ENCODE measurements at regions not wholly inside any gene's neighbourhood (a gene's known extent, or its start where the extent isn't known, plus 50 kb on each side); places are given as distances from the start of the nearest gene placed in this dataset.
A peak's percentile ranks its signal among the peaks of the same experiment; 100 is the strongest.

- DNase-seq: no peak
Measured at GRCh38 chr2:8575834-8576423, 105.9 kb upstream of the ID2 start.

GRCh38 chr2:8576525-8577167 is 105.2 kb upstream of the ID2 start:
- DNase-seq: peak; percentile 29

- DNase-seq: no peak
Measured at GRCh38 chr2:8577573-8577972, 104.3 kb upstream of the ID2 start.

- DNase-seq: no peak
Measured at GRCh38 chr2:8578335-8579244, 103.3 kb upstream of the ID2 start.

GRCh38 chr2:8579485-8580085 is 102.3 kb upstream of the ID2 start:
- DNase-seq: no peak

GRCh38 chr2:8580316-8581233 is 101.3 kb upstream of the ID2 start:
- no peak for DNase-seq

GRCh38 chr2:8581234-8581561 is 100.7 kb upstream of the ID2 start:
- no peak for DNase-seq

- no peak for DNase-seq
Measured at GRCh38 chr2:8581601-8582041, 100.2 kb upstream of the ID2 start.

GRCh38 chr2:8582191-8582590 is 99.7 kb upstream of the ID2 start:
- DNase-seq: no peak

GRCh38 chr2:8582651-8583399 is 99.0 kb upstream of the ID2 start:
- DNase-seq: no peak

GRCh38 chr2:8583400-8584173 is 98.3 kb upstream of the ID2 start:
- DNase-seq: peak; percentile 55

- DNase-seq: no peak
Measured at GRCh38 chr2:8584174-8585066, 97.4 kb upstream of the ID2 start.

GRCh38 chr2:8586457-8587051 is 95.3 kb upstream of the ID2 start:
- DNase-seq: no peak

GRCh38 chr2:8587251-8587791 is 94.5 kb upstream of the ID2 start:
- DNase-seq: no peak

- no peak for DNase-seq
Measured at GRCh38 chr2:8587920-8588830, 93.7 kb upstream of the ID2 start.

- no peak for DNase-seq
Measured at GRCh38 chr2:8588831-8589191, 93.0 kb upstream of the ID2 start.

- DNase-seq: no peak
Measured at GRCh38 chr2:8589721-8590120, 92.1 kb upstream of the ID2 start.

- no peak for DNase-seq
Measured at GRCh38 chr2:8590938-8591337, 90.9 kb upstream of the ID2 start.
